Kidney (tissue), 13 donors: ENCODE measurements at regions not wholly inside any gene's neighbourhood (a gene's known extent, or its start where the extent isn't known, plus 50 kb on each side); places are given as distances from the start of the nearest gene placed in this dataset.
"Not testable (repeated sequence)": the region's sequence is repeated elsewhere in the genome, so short reads cannot be mapped to it uniquely, and the experiment has no call there.

Source experiments
- DNase-seq, 5 donors: peaks; one replicate each; pipeline ENCODE4 v3.0.0-alpha.2; 2013 to 2020
- FAIRE-seq: peaks from 2 replicates; lab custom pipeline; 2012; peaks lifted over from hg19 to GRCh38; lab: Jason Lieb, UNC
- H3K27ac ChIP-seq, 2 donors: one replicate each; pipeline ENCODE4 v1.7.0; 2013; ENCODE audit warnings: low read depth in 2 of 2, low read length in 2 of 2, inconsistent platforms in 1 of 2
- H3K27me3 ChIP-seq: one replicate; pipeline ENCODE4 v1.7.1; 2013; ENCODE audit warnings: low read length, inconsistent platforms; ENCODE audit not compliant: control insufficient read depth, insufficient read depth
- H3K36me3 ChIP-seq, 3 donors: one replicate each; pipeline versions ENCODE4 v1.7.0 to v1.7.1; 2013; ENCODE audit warnings: low read length in 3 of 3, control low read depth in 1 of 3, inconsistent platforms in 1 of 3; ENCODE audit not compliant: insufficient read depth in 3 of 3, control insufficient read depth in 2 of 3
- H3K4me1 ChIP-seq, 3 donors: one replicate each; pipeline versions ENCODE4 v1.7.0 to v1.7.1; 2013; ENCODE audit warnings: low read length in 3 of 3, inconsistent platforms in 1 of 3, low read depth in 1 of 3; ENCODE audit not compliant: control insufficient read depth in 2 of 3, insufficient read depth in 2 of 3
- H3K4me3 ChIP-seq, 3 donors: one replicate each; pipeline versions ENCODE4 v1.7.0 to v1.8.1; 2013; ENCODE audit warnings: low read length in 3 of 3, control low read depth in 1 of 3, inconsistent platforms in 1 of 3
- H3K9ac ChIP-seq, 3 donors: one replicate each; pipeline versions ENCODE4 v1.7.0 to v1.7.1; 2013; ENCODE audit warnings: low read length in 3 of 3, control low read depth in 1 of 3, inconsistent platforms in 1 of 3
- H3K9me3 ChIP-seq, 3 donors: one replicate each; pipeline versions ENCODE4 v1.7.0 to v1.7.1; 2013; ENCODE audit warnings: low read length in 3 of 3, control low read depth in 1 of 3, inconsistent platforms in 1 of 3; ENCODE audit not compliant: control insufficient read depth in 2 of 3, insufficient read depth in 1 of 3
- CTCF ChIP-seq: IDR thresholded peaks from 3 replicates; pipeline ENCODE4 v1.5.1; 2012; ENCODE audit warnings: mild to moderate bottlenecking, moderate library complexity, borderline replicate concordance; ENCODE audit not compliant: insufficient read depth; ENCODE audit errors: extremely low read depth
- intact Hi-C: fragments of 100-400 bp; cut with DNase I; formaldehyde crosslinking; loops from one replicate; pipeline ENCODE4 v1.11.1; 2022
- donor health status: control.
- donor health status: control.
- donor health status: control.
- donor health status: control.
- donor health status: control.
- donor health status: DM: yes; HTN: yes; CAD: no.
- donor health status: Normal renal cell carcinoma (clear cell type).

GRCh38 chr2:153588408-153588807 is 109.8 kb upstream of the RPRM start:
- DNase-seq (no peak), FAIRE-seq (no peak)

GRCh38 chr2:153589586-153589985 is 111.0 kb upstream of the RPRM start:
- no peak overlapping the region for H3K9ac ChIP-seq
- intact Hi-C loops: no loop called here

More at GRCh38 chr2:153588408-153588807, 109.8 kb upstream of the RPRM start:
- no peak overlapping the region for H3K9ac ChIP-seq
- intact Hi-C loops: no loop called here
- peaks cover 0 to 7% (median 0%) of the 10 kb centered on the region in 3 donors for H3K9me3 ChIP-seq
- no peak for TF ChIP-seq CTCF
- no peak overlapping the region for H3K27ac ChIP-seq
- H3K4me1 ChIP-seq: no peaks in the 10 kb centered on the region
- H3K36me3 ChIP-seq: no peaks in the 10 kb centered on the region
- H3K27me3 ChIP-seq: no peaks in the 10 kb centered on the region
- no peak overlapping the region for H3K4me3 ChIP-seq

GRCh38 chr2:153593086-153593485 is 114.5 kb upstream of the RPRM start:
- intact Hi-C loops, DNase-seq, H3K27ac ChIP-seq, H3K4me3 ChIP-seq, H3K27me3 ChIP-seq, H3K9ac ChIP-seq, H3K36me3 ChIP-seq, H3K4me1 ChIP-seq, H3K9me3 ChIP-seq, FAIRE-seq: not testable (repeated sequence)

More at GRCh38 chr2:153589586-153589985, 111.0 kb upstream of the RPRM start:
- FAIRE-seq (no peak), DNase-seq (no peak)
- TF ChIP-seq CTCF: no peak
- no peaks in the 10 kb centered on the region for H3K4me1 ChIP-seq
- H3K4me3 ChIP-seq: no peak overlapping the region
- no peaks in the 10 kb centered on the region for H3K36me3 ChIP-seq
- H3K9me3 ChIP-seq: peaks cover 0 to 7% (median 0%) of the 10 kb centered on the region in 3 donors
- H3K27ac ChIP-seq: no peak overlapping the region
- H3K27me3 ChIP-seq: no peaks in the 10 kb centered on the region

- no peak for FAIRE-seq
- Histone ChIP-seq H3K4me1 (no peaks in the 10 kb centered on the region), H3K27ac (no peak overlapping the region), H3K36me3 (no peaks in the 10 kb centered on the region), H3K4me3 (no peak overlapping the region), H3K9ac (no peak overlapping the region), H3K27me3 (no peaks in the 10 kb centered on the region), H3K9me3 (no peaks in the 10 kb centered on the region)
- no peak for TF ChIP-seq CTCF
- intact Hi-C loops: no loop called here
- peak in 1 of 5 donors; percentile 5 for DNase-seq
Measured at GRCh38 chr2:153595939-153596338, 117.4 kb upstream of the RPRM start.
